PC-3 (cell line): ENCODE measurements at regions not wholly inside any gene's neighbourhood (a gene's known extent, or its start where the extent isn't known, plus 50 kb on each side); places are given as distances from the start of the nearest gene placed in this dataset.

Experiments used
- ATAC-seq: fragments of 200-7000 bp; cut with Tn5 transposase; 2 replicates; pipeline ENCODE4 v1.9.1; 2020; ENCODE audit warnings: mild to moderate bottlenecking, moderate library complexity
- BruUV-seq: library from RNA; stranded (reverse); fragments of 400-500 nt; replicated peaks from 2 replicates; lab custom pipeline; 2021; lab: Mats Ljungman, UMichigan
- CTCF ChIA-PET: fragments of 300-600 bp; sonication (Branson Sonifier 250); formaldehyde crosslinking; loops from one replicate; lab custom pipeline; 2022; ENCODE audit warnings: antibody characterized with exemption; lab: Charles Lee
- POLR2A ChIA-PET: fragments of 300-600 bp; sonication (Branson Sonifier 250); formaldehyde crosslinking; loops from one replicate; lab custom pipeline; 2022; ENCODE audit warnings: antibody characterized with exemption; ENCODE audit not compliant: unreplicated experiment; lab: Charles Lee
- DNase-seq: peaks from one replicate; pipeline ENCODE4 v3.0.0-alpha.2; 2015
- H2AFZ ChIP-seq: fragments of 300-600 bp; sonication (generic); 2 replicates; pipeline ENCODE4 v1.6.0; 2016; ENCODE audit warnings: antibody characterized with exemption, low read length
- H3F3A ChIP-seq: fragments of 300-600 bp; sonication (generic); one replicate; pipeline ENCODE4 v1.6.0; 2017; ENCODE audit warnings: antibody characterized with exemption, low read length, control low read depth, mild to moderate bottlenecking; ENCODE audit not compliant: unreplicated experiment
- H3K27ac ChIP-seq: fragments of 300-600 bp; sonication (generic); 2 replicates; pipeline ENCODE4 v1.5.1; 2016; ENCODE audit warnings: mild to moderate bottlenecking, low read length
- H3K27me3 ChIP-seq: fragments of 300-600 bp; sonication (generic); 2 replicates; pipeline ENCODE4 v1.6.1; 2016; ENCODE audit warnings: low read length, mixed read lengths
- H3K36me3 ChIP-seq: fragments of 300-600 bp; sonication (generic); 2 replicates; pipeline ENCODE4 v1.6.1; 2016; ENCODE audit warnings: low read depth, mixed run types, low read length, mixed read lengths
- H3K4me1 ChIP-seq: fragments of 300-600 bp; sonication (generic); 2 replicates; pipeline ENCODE4 v1.5.1; 2016; ENCODE audit warnings: low read length; ENCODE audit not compliant: insufficient read depth
- H3K4me2 ChIP-seq: fragments of 300-600 bp; sonication (generic); 2 replicates; pipeline ENCODE4 v1.6.0; 2016; ENCODE audit warnings: low read length
- H3K4me3 ChIP-seq: fragments of 300-600 bp; sonication (generic); 2 replicates; pipeline ENCODE4 v1.5.1; 2016; ENCODE audit warnings: mild to moderate bottlenecking, low read length, mixed read lengths
- H3K79me2 ChIP-seq: fragments of 300-600 bp; sonication (generic); 2 replicates; pipeline ENCODE4 v1.6.1; 2017; ENCODE audit warnings: low read length, mixed read lengths
- H3K9ac ChIP-seq: fragments of 300-600 bp; sonication (generic); 2 replicates; pipeline ENCODE4 v1.6.0; 2016; ENCODE audit warnings: mild to moderate bottlenecking, low read length
- H3K9me2 ChIP-seq: fragments of 300-600 bp; sonication (generic); replicated peaks from 2 replicates; pipeline ENCODE4 v1.6.1; 2016; ENCODE audit warnings: mixed run types, low read length, mixed read lengths
- H3K9me3 ChIP-seq: fragments of 300-600 bp; sonication (generic); 2 replicates; pipeline ENCODE4 v1.6.1; 2016; ENCODE audit warnings: low read length, mixed read lengths
- H4K20me1 ChIP-seq: fragments of 300-600 bp; sonication (generic); 2 replicates; pipeline ENCODE4 v1.6.1; 2016; ENCODE audit warnings: low read length, mixed read lengths
- CTCF ChIP-seq: fragments of 300-600 bp; sonication (generic); conservative IDR thresholded peaks from 2 replicates; pipeline ENCODE4 v1.5.1; 2017; ENCODE audit warnings: antibody characterized with exemption, low read depth, mild to moderate bottlenecking, low read length
- EZH2 ChIP-seq: fragments of 300-600 bp; sonication (generic); IDR thresholded peaks from one replicate; pipeline ENCODE4 v1.6.1; 2017; ENCODE audit warnings: antibody characterized with exemption, mild to moderate bottlenecking, low read length; ENCODE audit not compliant: unreplicated experiment
- EZH2phosphoT487 ChIP-seq: fragments of 300-600 bp; sonication (generic); IDR thresholded peaks from 2 replicates; pipeline ENCODE4 v1.6.1; 2018; ENCODE audit warnings: mild to moderate bottlenecking, antibody characterized with exemption, low read length, borderline replicate concordance
- intact Hi-C: fragments of 100-400 bp; cut with micrococcal nuclease; formaldehyde crosslinking; loops from 2 replicates; pipeline ENCODE4 v1.9.0; 2023

GRCh38 chr12:60672949-60673348, 1077.1 kb downstream of the SLC16A7 start:
- DNase-seq (no peak), ATAC-seq (no peak)
- Histone ChIP-seq H3K9ac (no peak overlapping the region), H3K9me2 (no peaks in the 10 kb centered on the region), H3K4me2 (no peak overlapping the region), H3K27ac (no peak overlapping the region), H3K4me3 (no peak overlapping the region), H3K36me3 (no peaks in the 10 kb centered on the region), H3K4me1 (no peaks in the 10 kb centered on the region), H3K79me2 (no peaks in the 10 kb centered on the region), H3F3A (no peaks in the 10 kb centered on the region), H3K27me3 (no peaks in the 10 kb centered on the region), H4K20me1 (no peaks in the 10 kb centered on the region), H2AFZ (no peak overlapping the region), H3K9me3 (no peaks in the 10 kb centered on the region)
- TF ChIP-seq CTCF (no peak), EZH2phosphoT487 (no peak), EZH2 (no peak)
- ChIA-PET CTCF (no interaction called here), POLR2A (no interaction called here)
- no TSS peak for BruUV-seq
- intact Hi-C loops, result no loop called here

GRCh38 chr12:60684988-60685655, 1089.3 kb downstream of the SLC16A7 start:
- ATAC-seq (no peak), DNase-seq (no peak)
- Histone ChIP-seq H3K4me2 (no peak overlapping the region), H3K4me3 (no peak overlapping the region), H3K27me3 (no peaks in the 10 kb centered on the region), H4K20me1 (no peaks in the 10 kb centered on the region), H3K79me2 (no peaks in the 10 kb centered on the region), H2AFZ (no peak overlapping the region), H3K36me3 (no peaks in the 10 kb centered on the region), H3K27ac (no peak overlapping the region), H3K9me2 (no peaks in the 10 kb centered on the region), H3K9ac (no peak overlapping the region), H3K4me1 (no peaks in the 10 kb centered on the region), H3F3A (no peaks in the 10 kb centered on the region), H3K9me3 (no peaks in the 10 kb centered on the region)
- no TSS peak for BruUV-seq
- TF ChIP-seq EZH2phosphoT487 (no peak), EZH2 (no peak), CTCF (no peak)
- POLR2A ChIA-PET, result no interaction called here
- CTCF ChIA-PET, result no interaction called here
- intact Hi-C loops, result no loop called here

- ChIA-PET CTCF (no interaction called here), POLR2A (no interaction called here)
- no peak for DNase-seq
- intact Hi-C loops, result no loop called here
- H3K4me3 ChIP-seq, result no peak overlapping the region
- H3K9me2 ChIP-seq, result no peaks in the 10 kb centered on the region
- TF ChIP-seq EZH2phosphoT487 (no peak), CTCF (peak; percentile 28; the same call in 1 of the 2 replicates), EZH2 (no peak)
- no peaks in the 10 kb centered on the region for H4K20me1 ChIP-seq
- no peaks in the 10 kb centered on the region for H3K27me3 ChIP-seq
- ATAC-seq, result no peak
- no peaks in the 10 kb centered on the region for H3F3A ChIP-seq
- no peaks in the 10 kb centered on the region for H3K4me1 ChIP-seq
- H3K4me2 ChIP-seq, result no peak overlapping the region
- no peak overlapping the region for H2AFZ ChIP-seq
- H3K79me2 ChIP-seq, result no peaks in the 10 kb centered on the region
- BruUV-seq, result no TSS peak
- H3K9ac ChIP-seq, result no peak overlapping the region
- no peaks in the 10 kb centered on the region for H3K36me3 ChIP-seq
- no peaks in the 10 kb centered on the region for H3K9me3 ChIP-seq
- H3K27ac ChIP-seq, result no peak overlapping the region
Observed at GRCh38 chr12:60689137-60689536, 1093.3 kb downstream of the SLC16A7 start.
